HTR-8/SVneo (cell line): ENCODE measurements at regions not wholly inside any gene's neighbourhood (a gene's known extent, or its start where the extent isn't known, plus 50 kb on each side); places are given as distances from the start of the nearest gene placed in this dataset.
A peak's percentile ranks its signal among the peaks of the same experiment; 100 is the strongest.
"Not testable (repeated sequence)": the region's sequence is repeated elsewhere in the genome, so short reads cannot be mapped to it uniquely, and the experiment has no call there.

Source experiments
- DNase-seq: peaks from one replicate; pipeline ENCODE4 v3.0.0; 2011; ENCODE audit warnings: low spot score, mixed read lengths; ENCODE audit not compliant: insufficient read length
- FAIRE-seq: peaks from 2 replicates; lab custom pipeline; 2011; peaks lifted over from hg19 to GRCh38; lab: Jason Lieb, UNC

- no peak for FAIRE-seq
Observed at GRCh38 chr2:234174742-234175141, 124.2 kb downstream of the SPP2 start.

GRCh38 chr2:234172532-234172931 is 122.0 kb downstream of the SPP2 start:
- FAIRE-seq, result no peak
- no peak for DNase-seq

More at GRCh38 chr2:234174742-234175141, 124.2 kb downstream of the SPP2 start:
- no peak for DNase-seq

GRCh38 chr2:234172066-234172465 is 121.6 kb downstream of the SPP2 start:
- no peak for DNase-seq
- no peak for FAIRE-seq

- FAIRE-seq (no peak), DNase-seq (no peak)
Observed at GRCh38 chr2:234171666-234172065, 121.2 kb downstream of the SPP2 start.

GRCh38 chr2:234169674-234170073 is 119.2 kb downstream of the SPP2 start:
- no peak for FAIRE-seq
- DNase-seq, result no peak

- not testable (repeated sequence) for FAIRE-seq
- peak; percentile 47 for DNase-seq
Observed at GRCh38 chr2:234168605-234169570, 118.4 kb downstream of the SPP2 start.

GRCh38 chr2:234166531-234166930 is 116.0 kb downstream of the SPP2 start:
- FAIRE-seq, result no peak

GRCh38 chr2:234165421-234165820 is 114.9 kb downstream of the SPP2 start:
- no peak for FAIRE-seq
- DNase-seq, result no peak

More at GRCh38 chr2:234166531-234166930, 116.0 kb downstream of the SPP2 start:
- no peak for DNase-seq

GRCh38 chr2:234164493-234165413 is 114.3 kb downstream of the SPP2 start:
- FAIRE-seq, result no peak
- no peak for DNase-seq

GRCh38 chr2:234163510-234164045 is 113.1 kb downstream of the SPP2 start:
- FAIRE-seq, result no peak
- no peak for DNase-seq

- peak; percentile 20 for FAIRE-seq
Observed at GRCh38 chr2:234162861-234163260, 112.4 kb downstream of the SPP2 start.

GRCh38 chr2:234161932-234162331 is 111.4 kb downstream of the SPP2 start:
- DNase-seq (no peak), FAIRE-seq (no peak)

More at GRCh38 chr2:234162861-234163260, 112.4 kb downstream of the SPP2 start:
- DNase-seq, result no peak

- DNase-seq (no peak), FAIRE-seq (no peak)
Observed at GRCh38 chr2:234158812-234159211, 108.3 kb downstream of the SPP2 start.

- no peak for FAIRE-seq
- DNase-seq, result no peak
Observed at GRCh38 chr2:234157817-234158588, 107.5 kb downstream of the SPP2 start.

GRCh38 chr2:234156326-234156725 is 105.8 kb downstream of the SPP2 start:
- DNase-seq (no peak), FAIRE-seq (no peak)

- DNase-seq, FAIRE-seq: not testable (repeated sequence)
Observed at GRCh38 chr2:234152835-234153234, 102.3 kb downstream of the SPP2 start.

- FAIRE-seq (no peak), DNase-seq (no peak)
Observed at GRCh38 chr2:234147335-234147861, 96.9 kb downstream of the SPP2 start.

- FAIRE-seq (no peak), DNase-seq (peak; percentile 79)
Observed at GRCh38 chr2:234146087-234146826, 95.8 kb downstream of the SPP2 start.

GRCh38 chr2:234145511-234145910 is 95.0 kb downstream of the SPP2 start:
- DNase-seq (no peak), FAIRE-seq (no peak)
